ENCODE measurements at regions not wholly inside any gene's neighbourhood (a gene's known extent, or its start where the extent isn't known, plus 50 kb on each side); places are given as distances from the start of the nearest gene placed in this dataset.
A peak's percentile ranks its signal among the peaks of the same experiment; 100 is the strongest.

DNA sequence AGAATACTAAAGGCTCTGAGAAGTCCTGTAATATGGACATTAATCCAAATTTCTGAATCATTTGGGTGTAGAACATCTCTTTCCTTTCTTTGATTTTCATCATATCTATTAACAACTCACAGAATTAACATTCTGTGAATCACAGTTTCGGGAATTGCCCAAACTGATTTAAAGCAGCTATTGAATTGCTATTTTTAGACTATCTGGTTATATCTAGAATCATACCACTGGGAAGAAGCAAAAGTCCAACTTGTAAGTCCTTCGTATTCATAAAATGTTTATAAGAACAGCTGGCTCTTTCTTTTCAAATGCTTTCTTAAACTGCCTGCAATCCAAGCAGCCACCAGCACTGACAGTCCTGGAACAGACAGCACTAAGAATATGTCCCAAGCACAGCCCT is 733.0 kb downstream of the NTRK3 start:
- no peak for TF ChIP-seq GATA2 (IDR thresholded peaks at IDR 0.05; ENCODE audit: low read depth, low read length)
- TF ChIP-seq GATA3 (IDR thresholded peaks at IDR 0.05; ENCODE audit: low read depth, low read length): no peak

DNA sequence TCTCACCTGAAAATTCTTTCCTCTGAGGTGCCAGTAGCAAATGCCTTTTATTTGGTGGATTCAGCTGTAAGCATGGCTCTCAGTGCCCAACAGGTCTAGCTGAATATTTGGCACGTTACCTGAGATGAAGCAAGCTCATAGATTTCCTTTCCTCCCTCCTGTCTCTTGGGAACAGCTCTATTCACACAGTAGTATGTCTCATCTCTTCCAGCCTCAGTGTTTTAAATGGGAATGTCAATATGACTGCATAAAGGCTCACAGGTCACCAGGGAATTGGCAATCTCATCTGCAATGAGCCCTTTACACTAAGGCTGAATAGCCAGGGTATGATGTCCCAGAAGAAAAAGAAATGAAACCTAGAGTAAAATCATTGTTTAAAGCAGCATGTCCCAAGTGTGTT is 733.5 kb downstream of the NTRK3 start:
- TF ChIP-seq GATA3 (IDR thresholded peaks at IDR 0.05; ENCODE audit: low read depth, low read length) (no peak), GATA2 (IDR thresholded peaks at IDR 0.05; ENCODE audit: low read depth, low read length) (no peak)

GRCh38 chr15:87518957-87519356 is 737.6 kb downstream of the NTRK3 start:
- TF ChIP-seq GATA3 (IDR thresholded peaks at IDR 0.05; ENCODE audit: low read depth, low read length) (no peak), GATA2 (IDR thresholded peaks at IDR 0.05; ENCODE audit: low read depth, low read length) (no peak)

GRCh38 chr15:87508086-87508485 is 748.5 kb downstream of the NTRK3 start:
- TF ChIP-seq GATA2 (IDR thresholded peaks at IDR 0.05; ENCODE audit: low read depth, low read length) (no peak), GATA3 (IDR thresholded peaks at IDR 0.05; ENCODE audit: low read depth, low read length) (no peak)

DNA sequence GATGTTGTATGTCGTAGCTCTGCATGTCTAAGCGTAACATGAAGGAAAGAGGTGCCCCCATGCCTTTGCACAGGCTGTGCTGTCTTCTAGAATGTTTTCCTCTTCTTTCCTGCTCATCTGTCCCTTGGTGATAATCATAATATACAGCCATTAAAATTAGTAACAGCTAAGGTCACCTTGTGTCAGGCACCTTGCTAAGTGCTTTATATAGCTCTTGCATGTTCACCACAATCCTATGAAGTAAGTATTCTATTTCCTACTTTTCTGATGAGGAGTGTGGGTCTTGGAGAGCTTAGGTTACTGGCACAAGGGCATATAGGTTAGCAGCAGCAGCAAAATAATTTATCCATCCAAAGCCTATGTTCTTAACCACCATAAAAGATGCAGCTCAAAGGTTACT is 754.4 kb downstream of the NTRK3 start:
- TF ChIP-seq GATA3 (IDR thresholded peaks at IDR 0.05; ENCODE audit: low read depth, low read length) (no peak), GATA2 (IDR thresholded peaks at IDR 0.05; ENCODE audit: low read depth, low read length) (no peak)

DNA sequence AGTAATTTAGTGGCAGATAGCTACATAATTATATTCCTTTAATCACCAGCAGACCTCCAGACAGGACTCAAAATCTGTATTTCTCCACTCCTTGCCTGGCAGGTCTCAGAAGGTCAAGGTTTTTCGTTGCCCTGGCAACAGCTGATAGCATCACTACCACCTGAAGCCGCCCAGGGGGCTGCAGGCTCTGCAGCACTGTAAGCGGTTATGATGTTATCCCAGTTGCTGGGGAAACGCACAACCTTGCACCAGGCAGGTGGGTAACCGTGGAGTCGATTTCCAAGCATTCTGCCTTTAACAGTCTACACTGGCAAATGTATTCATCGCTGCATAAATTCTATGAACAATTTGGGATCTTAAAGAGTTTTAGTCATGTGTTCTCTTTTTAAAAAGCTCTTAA is 756.3 kb downstream of the NTRK3 start:
- TF ChIP-seq GATA2 (IDR thresholded peaks at IDR 0.05; ENCODE audit: low read depth, low read length): peak; percentile 94
- TF ChIP-seq GATA3 (IDR thresholded peaks at IDR 0.05; ENCODE audit: low read depth, low read length): peak; percentile 51; the same call in 1 of the 2 replicates

DNA sequence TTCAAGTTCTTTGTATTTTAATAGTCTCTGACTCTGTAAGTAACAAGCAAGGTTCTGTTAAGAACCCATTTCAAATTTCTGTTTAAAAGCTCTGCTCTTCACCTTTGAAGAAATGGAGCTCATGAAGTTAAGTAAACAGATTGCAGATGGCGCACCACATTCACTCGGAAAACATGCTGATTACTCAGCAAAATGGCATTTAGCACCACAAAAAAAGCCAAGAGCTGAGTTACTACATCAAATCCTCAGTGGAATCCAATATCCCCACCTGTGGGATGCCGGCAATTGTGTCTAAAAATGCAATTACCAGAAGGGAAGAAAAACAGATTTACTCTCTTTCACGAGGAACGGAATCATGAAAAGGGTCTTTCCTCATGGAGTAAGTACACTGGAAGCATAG is 758.0 kb downstream of the NTRK3 start:
- TF ChIP-seq GATA3 (IDR thresholded peaks at IDR 0.05; ENCODE audit: low read depth, low read length): no peak
- TF ChIP-seq GATA2 (IDR thresholded peaks at IDR 0.05; ENCODE audit: low read depth, low read length): no peak

DNA sequence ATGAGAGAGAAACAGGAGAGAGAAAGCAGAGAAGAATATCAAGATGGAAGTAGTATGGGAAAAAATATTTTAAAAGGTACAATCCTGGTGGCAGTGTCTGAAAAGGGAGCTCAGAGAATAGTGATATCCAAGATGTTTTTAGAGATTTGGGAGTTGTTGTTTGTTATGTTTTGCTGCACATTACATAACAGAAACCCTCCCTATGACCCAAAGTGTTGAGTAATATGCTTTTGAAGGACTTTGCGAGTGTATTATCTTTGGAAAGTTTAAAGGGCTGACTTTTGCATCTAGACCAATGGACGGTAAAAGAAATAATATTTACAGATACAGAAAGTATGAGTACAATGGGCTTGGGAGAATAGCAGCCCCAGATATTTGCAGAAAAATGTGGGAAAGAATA is 759.7 kb downstream of the NTRK3 start:
- TF ChIP-seq GATA3 (IDR thresholded peaks at IDR 0.05; ENCODE audit: low read depth, low read length) (no peak), GATA2 (IDR thresholded peaks at IDR 0.05; ENCODE audit: low read depth, low read length) (no peak)

DNA sequence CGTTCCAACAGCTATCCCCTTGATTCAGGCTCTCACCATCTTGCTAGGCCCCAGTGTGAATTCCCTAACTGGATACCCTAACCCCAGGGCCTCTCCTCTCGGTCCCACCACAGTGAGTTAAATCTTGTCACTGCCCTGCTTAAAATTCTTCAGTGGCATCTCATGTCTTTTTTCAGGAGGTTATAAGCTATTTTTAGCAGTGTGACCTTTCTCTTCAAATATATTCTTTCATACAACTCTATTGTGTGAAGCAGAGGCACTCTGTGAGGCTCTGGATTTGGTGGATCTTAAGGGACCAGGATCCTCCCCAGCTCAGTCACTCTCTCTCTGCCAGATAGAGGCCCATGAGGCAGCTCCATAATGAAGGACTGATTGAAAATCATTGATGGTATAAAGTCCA is 760.4 kb downstream of the NTRK3 start:
- TF ChIP-seq GATA2 (IDR thresholded peaks at IDR 0.05; ENCODE audit: low read depth, low read length): no peak
- no peak for TF ChIP-seq GATA3 (IDR thresholded peaks at IDR 0.05; ENCODE audit: low read depth, low read length)

DNA sequence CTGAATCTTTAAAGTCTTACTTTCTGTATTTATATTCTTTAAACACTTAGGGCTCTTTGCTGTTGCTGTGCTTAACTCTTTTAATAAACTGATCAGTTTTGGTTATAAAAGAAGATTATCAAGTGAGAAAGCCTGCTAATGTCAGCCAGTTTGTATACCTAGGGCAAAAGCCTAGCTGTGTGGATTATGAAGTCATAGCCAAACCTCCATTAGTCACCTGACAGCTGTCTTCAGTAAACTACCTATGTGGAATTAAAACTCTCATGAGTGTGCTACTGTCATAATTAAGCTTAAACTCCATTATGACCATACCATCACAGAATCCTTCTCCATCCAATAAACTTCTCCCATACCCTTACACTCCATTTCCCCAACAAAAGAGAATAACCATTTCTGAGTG is 762.7 kb downstream of the NTRK3 start:
- TF ChIP-seq GATA2 (IDR thresholded peaks at IDR 0.05; ENCODE audit: low read depth, low read length): no peak
- no peak for TF ChIP-seq GATA3 (IDR thresholded peaks at IDR 0.05; ENCODE audit: low read depth, low read length)

- no peak for TF ChIP-seq GATA2 (IDR thresholded peaks at IDR 0.05; ENCODE audit: low read depth, low read length)
- no peak for TF ChIP-seq GATA3 (IDR thresholded peaks at IDR 0.05; ENCODE audit: low read depth, low read length)
These were observed 764.2 kb downstream of the NTRK3 start for GRCh38 chr15:87492321-87492720.

DNA sequence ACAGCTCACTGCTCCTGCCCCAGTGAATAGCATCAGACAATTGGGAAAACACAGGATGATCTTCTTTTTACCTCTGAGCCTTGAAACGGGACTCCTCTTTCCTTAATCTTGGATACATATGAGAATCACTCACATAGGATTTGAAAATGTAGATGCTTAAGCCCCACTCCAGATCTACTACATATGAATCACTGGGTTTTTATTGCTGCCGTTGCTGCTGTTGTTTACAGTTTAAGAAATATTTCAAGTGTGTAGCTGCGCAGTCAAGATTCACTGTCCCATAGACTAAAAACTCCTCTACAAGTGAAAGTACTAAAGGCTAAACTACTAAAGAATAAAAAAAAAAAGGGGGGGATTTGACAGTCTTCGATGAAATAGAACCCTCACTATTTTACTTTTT is 765.9 kb downstream of the NTRK3 start:
- TF ChIP-seq GATA3 (IDR thresholded peaks at IDR 0.05; ENCODE audit: low read depth, low read length) (no peak), GATA2 (IDR thresholded peaks at IDR 0.05; ENCODE audit: low read depth, low read length) (no peak)

- no peak for TF ChIP-seq GATA3 (IDR thresholded peaks at IDR 0.05; ENCODE audit: low read depth, low read length)
These were observed 766.5 kb downstream of the NTRK3 start for GRCh38 chr15:87489902-87490665.

GRCh38 chr15:87489456-87489855 is 767.1 kb downstream of the NTRK3 start:
- TF ChIP-seq GATA2 (IDR thresholded peaks at IDR 0.05; ENCODE audit: low read depth, low read length) (no peak), GATA3 (IDR thresholded peaks at IDR 0.05; ENCODE audit: low read depth, low read length) (no peak)

GRCh38 chr15:87487484-87487883 is 769.1 kb downstream of the NTRK3 start:
- TF ChIP-seq GATA3 (IDR thresholded peaks at IDR 0.05; ENCODE audit: low read depth, low read length): no peak
- TF ChIP-seq GATA2 (IDR thresholded peaks at IDR 0.05; ENCODE audit: low read depth, low read length): no peak

GRCh38 chr15:87483468-87483867 is 773.1 kb downstream of the NTRK3 start:
- TF ChIP-seq GATA3 (IDR thresholded peaks at IDR 0.05; ENCODE audit: low read depth, low read length): no peak
- TF ChIP-seq GATA2 (IDR thresholded peaks at IDR 0.05; ENCODE audit: low read depth, low read length): no peak

Measured in SH-SY5Y (cell line).